ENCODE measurements at regions not wholly inside any gene's neighbourhood (a gene's known extent, or its start where the extent isn't known, plus 50 kb on each side); places are given as distances from the start of the nearest gene placed in this dataset.

DNA sequence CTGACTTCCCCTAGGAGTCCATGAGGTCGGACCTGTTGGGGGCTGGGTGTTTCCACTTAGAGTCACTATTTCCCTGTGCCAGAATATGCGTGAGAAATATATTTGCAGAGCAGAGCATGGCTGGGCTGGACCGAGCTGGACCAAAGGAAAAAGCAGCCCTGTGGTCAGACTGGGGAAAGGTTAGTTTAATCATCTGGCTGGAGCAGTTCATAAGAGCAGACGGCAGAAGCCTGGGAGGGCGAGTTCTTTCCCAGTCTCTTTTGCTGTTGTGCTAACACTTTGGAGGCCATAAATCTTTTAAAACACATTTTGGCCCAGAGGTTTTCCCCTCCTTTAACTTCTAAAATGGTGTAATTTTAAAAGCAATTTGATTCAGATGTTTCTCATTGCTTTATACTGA, 66.5 kb downstream of the GLI2 start:
- no peaks in the 10 kb centered on the region; the same call in 1 of the 2 replicates for H3K36me3 ChIP-seq (replicated peaks; ENCODE audit: control insufficient read depth, insufficient read depth, low read length)
- H3K4me3 ChIP-seq (ENCODE audit: insufficient read depth, low read depth, low read length) = no peak overlapping the region
- DNase-seq = no peak
- no peaks in the 10 kb centered on the region for H3K27me3 ChIP-seq (ENCODE audit: control insufficient read depth, insufficient read depth, low read length)

DNA sequence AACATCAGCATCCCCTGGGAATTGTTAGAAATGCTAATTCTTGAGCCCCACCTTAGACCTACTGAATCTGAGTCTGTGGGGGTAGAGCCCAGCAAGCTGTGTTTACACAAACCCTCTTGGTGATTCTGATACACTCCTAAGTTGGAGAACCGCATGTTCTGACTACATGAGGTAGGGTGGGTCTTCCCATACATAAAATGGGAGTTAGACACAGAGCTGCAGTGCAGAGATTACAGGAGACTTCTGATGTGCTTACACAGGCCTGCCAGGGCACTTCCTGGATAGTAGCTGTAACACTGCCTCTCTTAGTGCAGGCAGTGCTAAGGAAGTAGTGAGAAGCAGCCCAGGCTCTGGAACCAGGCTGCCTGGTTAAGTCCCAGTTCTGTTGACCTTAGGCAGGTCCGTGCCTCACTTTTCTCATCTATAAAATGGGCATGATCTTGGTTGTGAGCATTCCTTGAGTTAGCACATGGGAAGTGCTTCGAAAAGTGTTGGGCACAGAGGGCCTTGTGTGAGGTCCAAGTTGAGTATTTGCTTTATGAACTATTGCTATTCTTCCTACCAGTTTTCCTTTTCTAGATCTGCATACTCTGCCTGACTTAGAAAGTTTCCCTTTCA, 67.3 kb downstream of the GLI2 start:
- no peaks in the 10 kb centered on the region; the same call in 1 of the 2 replicates for H3K36me3 ChIP-seq (replicated peaks; ENCODE audit: control insufficient read depth, insufficient read depth, low read length)
- no peaks in the 10 kb centered on the region for H3K27me3 ChIP-seq (ENCODE audit: control insufficient read depth, insufficient read depth, low read length)
- DNase-seq = no peak
- no peak overlapping the region for H3K4me3 ChIP-seq (ENCODE audit: insufficient read depth, low read depth, low read length)

DNA sequence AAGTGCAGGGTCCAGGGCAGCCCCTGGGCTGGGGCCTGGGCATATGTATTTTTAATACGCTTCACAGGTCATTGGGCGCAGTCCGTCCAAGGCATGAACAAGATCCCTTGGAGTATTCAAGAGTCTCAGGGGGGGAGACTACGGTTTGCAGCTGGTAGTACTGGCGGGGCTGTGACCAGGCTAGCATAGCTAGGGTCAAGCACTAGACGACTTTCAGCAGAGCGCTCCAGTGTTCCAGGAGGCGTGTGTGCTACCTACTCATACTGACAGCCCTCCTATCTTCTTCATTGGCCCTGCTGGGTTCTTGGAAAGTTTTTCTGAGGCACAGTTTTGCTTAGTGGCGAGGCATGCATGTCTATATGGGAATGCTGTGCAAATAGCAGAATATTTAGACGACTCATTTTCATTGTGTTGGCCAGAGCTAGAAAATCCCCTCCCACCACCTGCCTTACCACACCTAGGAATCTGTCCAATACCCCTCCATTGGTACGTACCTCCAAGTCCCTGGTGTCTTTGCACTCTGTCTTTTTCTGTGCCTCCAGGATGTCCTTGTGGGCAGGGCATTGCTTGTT, 68.2 kb downstream of the GLI2 start:
- H3K27me3 ChIP-seq (ENCODE audit: control insufficient read depth, insufficient read depth, low read length) = no peaks in the 10 kb centered on the region
- no peak overlapping the region for H3K4me3 ChIP-seq (ENCODE audit: insufficient read depth, low read depth, low read length)
- peak; percentile 40 for DNase-seq
- H3K36me3 ChIP-seq (replicated peaks; ENCODE audit: control insufficient read depth, insufficient read depth, low read length) = no peaks in the 10 kb centered on the region; the same call in 1 of the 2 replicates

DNA sequence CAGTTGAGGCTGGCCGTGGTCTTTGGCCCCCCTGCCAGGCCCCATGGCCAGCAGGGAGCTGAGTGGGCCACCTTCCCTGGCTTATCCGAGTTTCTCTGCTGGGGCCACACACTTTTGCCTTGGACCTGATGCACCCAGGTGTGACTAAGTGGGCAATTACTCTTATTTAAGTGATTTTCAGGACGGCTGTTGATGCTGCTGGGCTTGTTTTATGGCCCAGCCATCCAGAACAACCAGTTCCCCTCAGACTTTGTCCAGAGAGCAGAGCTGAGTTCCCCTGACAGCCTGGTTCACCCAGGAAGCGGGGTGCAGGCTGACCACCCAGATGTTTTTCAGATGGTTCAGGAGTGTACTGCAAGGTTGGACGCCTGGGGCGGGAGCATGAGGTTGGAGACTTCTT, 68.8 kb downstream of the GLI2 start:
- no peak overlapping the region for H3K4me3 ChIP-seq (ENCODE audit: insufficient read depth, low read depth, low read length)
- H3K36me3 ChIP-seq (replicated peaks; ENCODE audit: control insufficient read depth, insufficient read depth, low read length) = no peaks in the 10 kb centered on the region; the same call in 1 of the 2 replicates
- H3K27me3 ChIP-seq (ENCODE audit: control insufficient read depth, insufficient read depth, low read length) = no peaks in the 10 kb centered on the region
- no peak for DNase-seq

DNA sequence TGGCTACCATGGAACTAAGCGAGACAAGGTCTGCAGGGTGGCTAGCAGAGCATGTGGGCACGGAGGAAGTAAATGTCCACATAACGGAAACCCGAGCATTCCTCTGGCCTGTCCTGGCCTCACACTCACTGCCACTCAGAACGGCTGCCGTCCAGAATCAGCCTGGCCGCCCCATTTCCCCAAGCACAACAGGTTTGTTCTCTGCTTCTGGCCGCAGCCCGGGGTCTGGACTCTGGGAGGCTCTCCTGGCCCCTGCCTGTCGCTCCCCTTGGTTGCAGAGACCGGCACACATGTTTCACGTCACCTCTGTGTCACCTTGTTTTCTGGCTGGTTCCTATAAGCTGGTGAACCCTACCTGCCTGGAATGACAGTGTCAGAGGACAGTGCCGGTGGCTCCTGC, 69.3 kb downstream of the GLI2 start:
- Histone ChIP-seq H3K27me3 (ENCODE audit: control insufficient read depth, insufficient read depth, low read length) (no peaks in the 10 kb centered on the region), H3K36me3 (replicated peaks; ENCODE audit: control insufficient read depth, insufficient read depth, low read length) (no peaks in the 10 kb centered on the region; the same call in 1 of the 2 replicates), H3K4me3 (ENCODE audit: insufficient read depth, low read depth, low read length) (no peak overlapping the region)
- peak; percentile 49 for DNase-seq

DNA sequence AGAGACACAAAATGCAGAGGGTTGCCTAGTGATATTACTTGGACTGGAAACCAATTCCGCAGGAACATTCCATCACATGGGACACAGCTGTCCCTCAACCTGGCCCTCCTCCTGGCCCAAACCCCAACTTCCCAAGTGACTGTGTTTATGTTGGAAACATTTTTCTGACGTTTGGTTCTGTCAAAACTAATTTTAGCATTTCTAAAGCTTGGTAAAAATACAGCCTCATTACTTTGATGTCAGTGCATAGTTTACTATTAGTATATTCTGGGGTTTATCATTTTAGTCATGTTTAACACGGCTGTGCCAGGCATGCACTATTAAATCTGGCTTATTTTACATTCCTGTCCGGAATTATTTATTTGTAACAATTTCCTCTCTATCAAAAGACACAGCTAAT, 69.9 kb downstream of the GLI2 start:
- Histone ChIP-seq H3K4me3 (ENCODE audit: insufficient read depth, low read depth, low read length) (no peak overlapping the region), H3K27me3 (ENCODE audit: control insufficient read depth, insufficient read depth, low read length) (no peaks in the 10 kb centered on the region), H3K36me3 (replicated peaks; ENCODE audit: control insufficient read depth, insufficient read depth, low read length) (no peaks in the 10 kb centered on the region; the same call in 1 of the 2 replicates)
- DNase-seq = no peak

DNA sequence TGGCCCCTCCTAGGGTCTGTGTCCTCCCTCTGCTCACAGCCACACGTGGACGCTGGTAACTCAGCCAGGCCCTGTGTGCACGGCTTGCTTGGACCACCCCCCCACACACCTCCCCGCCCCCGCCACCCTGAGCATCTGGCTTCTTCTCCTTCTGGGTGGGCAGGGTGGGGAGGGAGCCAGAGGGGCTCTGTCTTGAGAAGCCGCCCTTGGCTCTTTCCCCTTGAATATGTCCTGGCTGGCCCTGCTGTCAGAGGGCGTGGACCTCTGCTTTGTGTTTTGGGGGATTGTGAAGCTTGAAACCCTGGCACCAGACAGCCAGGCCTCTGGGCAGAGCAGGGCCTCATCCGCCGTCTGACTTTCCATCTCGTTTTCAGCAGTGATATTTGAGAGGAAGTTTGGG, 72.1 kb downstream of the GLI2 start:
- no peaks in the 10 kb centered on the region for H3K27me3 ChIP-seq (ENCODE audit: control insufficient read depth, insufficient read depth, low read length)
- no peaks in the 10 kb centered on the region; the same call in 1 of the 2 replicates for H3K36me3 ChIP-seq (replicated peaks; ENCODE audit: control insufficient read depth, insufficient read depth, low read length)
- no peak for DNase-seq
- no peak overlapping the region for H3K4me3 ChIP-seq (ENCODE audit: insufficient read depth, low read depth, low read length)

DNA sequence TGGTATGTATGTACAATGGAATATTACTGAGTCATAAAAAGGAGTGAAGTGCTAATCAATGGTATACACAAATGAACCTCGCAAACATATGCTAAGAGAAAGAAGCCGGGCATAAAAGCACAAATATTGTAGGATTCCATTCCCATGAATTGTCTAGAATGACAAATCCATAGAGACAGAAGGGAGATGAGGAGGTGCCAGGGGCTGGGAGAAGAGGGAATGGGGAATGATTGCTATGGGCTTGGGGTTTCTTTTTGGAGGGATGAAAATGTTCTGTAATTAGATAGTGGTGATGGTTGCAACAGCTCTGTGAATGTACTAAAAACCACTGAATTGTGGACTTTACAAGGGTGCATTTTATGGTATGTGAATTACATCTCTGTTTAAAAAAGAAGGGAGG, 73.5 kb downstream of the GLI2 start:
- H3K36me3 ChIP-seq (replicated peaks; ENCODE audit: control insufficient read depth, insufficient read depth, low read length) = no peaks in the 10 kb centered on the region; the same call in 1 of the 2 replicates

DNA sequence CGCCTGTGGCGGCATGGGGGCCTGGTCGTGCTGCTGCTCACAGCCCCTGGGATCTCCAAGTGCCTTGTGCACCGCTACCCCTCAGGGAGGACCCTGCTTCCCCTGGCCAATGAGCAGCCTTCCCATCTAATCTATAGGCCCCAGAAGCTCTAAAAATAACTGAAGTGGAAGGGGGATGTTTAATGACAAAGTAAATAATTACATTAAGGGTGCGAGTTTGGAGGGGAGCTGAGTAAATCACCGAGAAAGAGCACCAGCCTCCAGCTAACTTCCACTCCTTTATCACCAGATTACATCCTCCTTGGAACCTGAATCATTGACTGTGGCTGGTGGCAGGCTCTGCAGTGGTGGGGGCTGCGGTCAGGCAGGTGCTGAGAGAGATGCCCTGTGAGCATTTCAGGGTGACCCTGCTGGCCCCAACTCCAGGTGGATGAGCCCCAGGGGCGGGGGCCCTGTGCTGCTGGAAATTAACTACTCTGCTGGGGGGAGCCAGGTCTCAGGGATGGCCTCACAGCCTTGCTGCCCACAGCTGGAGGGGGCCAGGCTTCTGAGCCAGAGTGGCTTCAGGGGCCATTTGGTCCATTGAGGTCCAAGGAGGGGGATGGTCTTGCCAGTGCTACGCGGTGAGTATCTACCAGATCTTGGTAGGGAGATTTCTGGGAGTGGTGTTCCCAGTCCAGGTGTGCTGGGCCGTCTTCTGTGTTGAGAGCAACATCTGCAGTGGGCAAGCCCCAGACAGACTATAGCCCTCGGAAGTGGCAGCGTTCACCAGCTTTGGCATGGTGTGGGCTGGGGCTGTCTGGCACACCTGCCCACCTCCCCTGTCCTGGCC, 74.2 kb downstream of the GLI2 start:
- H3K4me3 ChIP-seq (ENCODE audit: insufficient read depth, low read depth, low read length) = no peak overlapping the region
- peak; percentile 75 for DNase-seq
- H3K36me3 ChIP-seq (replicated peaks; ENCODE audit: control insufficient read depth, insufficient read depth, low read length) = no peaks in the 10 kb centered on the region; the same call in 1 of the 2 replicates
- H3K27me3 ChIP-seq (ENCODE audit: control insufficient read depth, insufficient read depth, low read length) = no peaks in the 10 kb centered on the region

More for the DNA sequence above, 73.5 kb downstream of the GLI2 start:
- no peak for DNase-seq
- Histone ChIP-seq H3K27me3 (ENCODE audit: control insufficient read depth, insufficient read depth, low read length) (no peaks in the 10 kb centered on the region), H3K4me3 (ENCODE audit: insufficient read depth, low read depth, low read length) (no peak overlapping the region)

DNA sequence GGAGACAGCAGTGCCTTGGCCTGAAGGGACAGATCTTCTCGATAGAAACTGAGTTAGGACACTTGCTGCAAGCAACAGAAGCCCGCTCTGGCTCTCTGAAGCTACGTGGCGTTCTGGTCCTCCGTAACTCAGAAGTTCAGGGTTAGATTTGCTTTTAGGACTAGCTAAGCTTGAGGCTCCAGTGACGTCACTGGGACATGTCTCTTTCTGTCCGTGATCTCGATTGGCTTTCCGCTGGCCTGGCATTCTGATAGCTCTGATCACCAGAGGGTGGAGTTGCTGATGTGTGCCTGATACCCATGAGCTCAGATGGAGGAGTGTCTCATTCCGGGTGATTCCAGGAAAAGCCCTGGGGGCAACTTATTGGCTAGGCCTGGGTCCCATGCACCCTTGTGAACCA, 75.0 kb downstream of the GLI2 start:
- Histone ChIP-seq H3K4me3 (ENCODE audit: insufficient read depth, low read depth, low read length) (no peak overlapping the region), H3K27me3 (ENCODE audit: control insufficient read depth, insufficient read depth, low read length) (no peaks in the 10 kb centered on the region), H3K36me3 (replicated peaks; ENCODE audit: control insufficient read depth, insufficient read depth, low read length) (no peaks in the 10 kb centered on the region; the same call in 1 of the 2 replicates)
- no peak for DNase-seq

DNA sequence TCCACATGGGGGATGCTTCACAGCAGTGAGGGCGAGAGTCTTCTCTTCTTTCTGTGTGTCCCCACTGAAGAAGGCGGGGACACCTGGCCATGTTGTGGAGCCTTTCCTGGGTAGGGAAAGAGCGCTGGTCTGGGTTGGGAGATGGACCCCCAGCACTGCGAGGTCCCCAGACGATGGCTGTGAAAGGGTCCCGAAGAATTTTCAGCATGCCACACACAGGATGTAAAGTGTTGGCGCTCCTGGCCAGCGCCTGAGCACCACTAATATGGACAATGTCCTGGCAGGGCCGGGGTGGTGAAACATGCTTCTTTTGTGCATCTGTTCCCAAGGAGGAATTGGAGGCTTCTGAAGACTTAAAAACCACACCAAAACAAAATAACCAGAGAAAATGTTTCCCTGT, 77.2 kb downstream of the GLI2 start:
- H3K36me3 ChIP-seq (replicated peaks; ENCODE audit: control insufficient read depth, insufficient read depth, low read length) = no peaks in the 10 kb centered on the region; the same call in 1 of the 2 replicates
- H3K27me3 ChIP-seq (ENCODE audit: control insufficient read depth, insufficient read depth, low read length) = no peaks in the 10 kb centered on the region
- no peak overlapping the region for H3K4me3 ChIP-seq (ENCODE audit: insufficient read depth, low read depth, low read length)
- DNase-seq = no peak

DNA sequence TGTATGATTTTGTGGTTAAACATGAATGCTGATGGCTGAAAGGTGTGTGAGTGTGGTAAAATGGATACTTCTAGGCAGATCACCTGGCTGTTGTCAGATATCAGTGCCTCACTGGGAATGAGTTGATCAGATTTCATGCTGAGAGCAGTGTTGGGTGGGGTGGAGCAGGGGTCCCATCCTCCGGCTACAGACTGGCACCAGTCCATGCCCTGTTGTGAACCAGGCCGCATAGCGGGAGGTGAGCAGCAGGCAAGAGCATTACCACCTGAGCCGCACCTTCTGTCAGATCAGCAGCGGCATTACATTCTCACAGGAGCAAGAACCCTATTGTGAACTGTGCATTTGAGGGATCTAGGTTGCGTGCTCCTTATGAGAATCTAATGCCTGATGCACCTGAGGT, 78.7 kb downstream of the GLI2 start:
- no peak for DNase-seq
- no peaks in the 10 kb centered on the region for H3K27me3 ChIP-seq (ENCODE audit: control insufficient read depth, insufficient read depth, low read length)
- no peak overlapping the region for H3K4me3 ChIP-seq (ENCODE audit: insufficient read depth, low read depth, low read length)
- no peaks in the 10 kb centered on the region; the same call in 1 of the 2 replicates for H3K36me3 ChIP-seq (replicated peaks; ENCODE audit: control insufficient read depth, insufficient read depth, low read length)

DNA sequence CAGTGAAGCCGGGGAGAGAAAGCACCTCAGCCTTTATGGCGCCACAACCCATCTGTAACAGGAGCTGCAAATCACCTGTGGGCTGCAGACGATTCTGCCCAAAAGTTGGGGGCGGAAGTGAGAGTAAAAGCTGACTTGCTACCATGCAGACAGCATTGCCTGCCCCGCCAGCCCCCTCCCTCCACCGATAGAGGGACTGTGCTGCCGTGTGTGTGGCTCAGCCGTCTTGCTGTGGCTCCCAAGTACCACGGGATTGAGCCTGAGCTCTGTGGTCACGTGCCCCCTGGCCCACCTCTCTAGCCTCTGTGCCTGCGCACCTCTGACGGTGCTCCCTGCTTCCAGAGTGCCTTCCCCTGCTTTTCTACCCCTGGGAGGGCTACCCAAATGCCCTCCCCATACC, 79.6 kb downstream of the GLI2 start:
- no peaks in the 10 kb centered on the region; the same call in 1 of the 2 replicates for H3K36me3 ChIP-seq (replicated peaks; ENCODE audit: control insufficient read depth, insufficient read depth, low read length)
- DNase-seq = no peak
- no peak overlapping the region for H3K4me3 ChIP-seq (ENCODE audit: insufficient read depth, low read depth, low read length)
- no peaks in the 10 kb centered on the region for H3K27me3 ChIP-seq (ENCODE audit: control insufficient read depth, insufficient read depth, low read length)

DNA sequence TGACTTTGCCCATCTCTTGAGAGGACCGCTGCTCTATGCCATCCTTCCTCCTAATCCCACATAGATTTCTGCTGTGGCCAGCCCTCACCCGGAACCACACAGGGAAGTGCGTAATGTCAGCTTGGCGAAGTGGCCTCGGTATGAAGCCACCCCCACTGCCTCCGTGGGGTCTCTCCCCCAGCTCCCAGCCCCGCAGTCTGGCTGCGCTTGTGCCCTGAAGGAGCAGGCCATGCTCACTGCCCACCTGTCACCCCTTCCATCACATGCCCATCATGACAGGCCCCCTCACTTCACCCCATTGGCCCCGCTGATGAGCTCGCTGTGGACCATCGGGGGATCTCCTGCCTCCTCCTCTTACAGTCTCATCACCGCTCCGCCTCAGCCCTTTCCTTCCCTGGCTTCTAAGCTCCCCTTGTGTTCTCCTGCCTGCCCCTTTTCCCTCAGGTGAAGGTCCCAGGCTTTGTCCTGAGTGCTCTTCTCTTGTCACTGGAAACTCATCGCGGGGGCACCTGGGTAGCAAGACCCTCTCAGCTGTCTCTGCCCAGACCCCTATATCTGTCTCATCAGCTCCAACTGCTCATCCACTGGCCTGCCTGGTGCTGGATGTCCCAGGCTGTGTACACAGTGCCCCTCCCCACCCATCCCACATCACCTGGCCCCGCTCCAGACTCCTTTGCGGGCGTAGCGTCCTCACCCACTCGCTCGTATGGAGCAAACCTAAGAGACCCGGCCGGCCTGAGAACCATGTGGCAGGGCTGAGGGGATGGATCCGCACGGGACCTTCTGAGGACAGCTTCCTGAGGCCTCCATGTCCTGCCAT, 81.7 kb downstream of the GLI2 start:
- H3K4me3 ChIP-seq (ENCODE audit: insufficient read depth, low read depth, low read length) = no peak overlapping the region
- H3K27me3 ChIP-seq (ENCODE audit: control insufficient read depth, insufficient read depth, low read length) = no peaks in the 10 kb centered on the region
- DNase-seq = no peak
- H3K36me3 ChIP-seq (replicated peaks; ENCODE audit: control insufficient read depth, insufficient read depth, low read length) = no peaks in the 10 kb centered on the region; the same call in 1 of the 2 replicates
